CD4-positive, alpha-beta T cell treated with Interleukin-1 beta for 1 hour (primary cell): ENCODE measurements at regions not wholly inside any gene's neighbourhood (a gene's known extent, or its start where the extent isn't known, plus 50 kb on each side); places are given as distances from the start of the nearest gene placed in this dataset.
"Not testable (repeated sequence)": the region's sequence is repeated elsewhere in the genome, so short reads cannot be mapped to it uniquely, and the experiment has no call there.

Experiments used
- DNase-seq, 2 donors: peaks; one replicate each; pipeline ENCODE4 v3.0.0-alpha.2; 2020 to 2022

DNA sequence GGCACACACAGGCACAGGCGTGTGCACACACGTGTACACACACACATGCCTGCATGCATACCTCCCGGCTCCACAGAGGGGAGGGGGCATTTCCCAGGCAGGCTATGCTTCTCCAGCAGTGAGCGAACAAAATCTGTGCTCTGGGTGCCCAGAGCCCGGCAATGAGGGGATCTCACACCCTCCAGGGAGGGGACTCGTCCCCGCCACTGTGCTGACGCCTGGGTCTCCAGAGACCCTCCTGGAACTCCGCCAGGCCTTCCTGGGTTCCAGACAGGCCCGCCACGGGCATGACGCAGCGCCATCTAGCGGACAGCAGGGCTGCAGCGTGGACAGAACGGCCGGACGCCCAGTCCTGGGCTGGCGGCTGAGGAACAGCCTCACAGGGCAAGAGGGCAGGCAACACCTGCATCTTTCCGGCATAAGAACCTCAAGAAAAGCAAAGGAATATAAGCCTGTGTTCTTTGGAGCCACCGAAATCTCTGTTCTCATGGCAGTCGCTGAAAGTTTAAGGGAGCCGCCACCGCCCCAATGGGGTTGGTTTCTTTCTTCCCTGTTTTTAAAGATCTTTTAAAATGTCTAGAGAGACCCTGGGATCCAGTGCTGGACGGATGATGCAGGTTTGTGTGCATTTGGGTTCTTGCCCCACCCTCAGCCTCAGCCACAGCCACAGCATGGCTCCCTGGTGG, 135.6 kb upstream of the PPP1R26 start:
- DNase-seq: peak in 1 of 2 donors; percentile 30

DNA sequence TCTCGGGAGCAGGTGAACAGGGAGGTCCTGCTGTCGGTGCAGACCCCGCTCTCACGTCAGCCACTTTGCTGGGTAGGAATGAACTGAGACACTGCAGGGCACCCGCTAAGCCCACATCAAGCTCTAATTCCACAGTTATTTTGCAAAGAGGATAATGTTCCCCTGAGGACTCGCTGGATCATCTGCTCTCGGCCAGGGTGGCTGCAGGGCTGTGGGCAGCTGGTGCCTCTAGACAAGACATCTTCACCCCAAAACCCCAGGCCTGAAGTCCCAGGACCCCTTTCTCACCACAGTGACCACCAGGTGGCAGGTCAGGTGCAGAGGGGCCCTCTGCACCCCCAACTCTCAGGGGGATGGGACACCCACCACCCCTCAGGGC, 135.1 kb upstream of the PPP1R26 start:
- DNase-seq: no peak

DNA sequence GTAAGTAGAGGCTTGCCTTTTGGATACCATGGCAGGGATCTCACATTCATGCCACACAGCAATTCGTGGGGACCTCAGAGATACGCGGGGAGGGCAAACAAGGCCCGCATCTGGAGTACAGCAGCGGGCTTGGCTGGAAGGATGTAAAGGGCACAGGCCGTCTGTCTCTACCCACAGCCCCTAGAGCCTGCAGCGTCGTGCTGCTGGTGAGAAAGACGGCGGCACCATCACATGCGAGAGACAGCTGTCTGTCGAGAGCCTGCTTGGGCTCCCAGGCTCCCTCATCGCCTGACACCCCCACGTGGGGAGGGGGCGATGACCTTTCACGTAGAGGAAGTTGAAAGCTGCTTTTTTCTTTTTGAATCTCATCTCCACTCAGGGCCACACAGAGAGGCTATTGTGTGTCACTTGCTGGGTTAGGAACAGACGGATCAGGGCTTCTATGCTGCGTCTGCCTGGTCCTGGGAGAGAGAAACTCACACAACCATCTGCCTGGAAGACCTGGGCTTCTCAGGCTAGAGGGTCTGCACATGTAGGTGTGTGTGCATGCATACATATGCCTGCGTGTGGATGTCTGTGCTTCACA, 134.6 kb upstream of the PPP1R26 start:
- DNase-seq: no peak

DNA sequence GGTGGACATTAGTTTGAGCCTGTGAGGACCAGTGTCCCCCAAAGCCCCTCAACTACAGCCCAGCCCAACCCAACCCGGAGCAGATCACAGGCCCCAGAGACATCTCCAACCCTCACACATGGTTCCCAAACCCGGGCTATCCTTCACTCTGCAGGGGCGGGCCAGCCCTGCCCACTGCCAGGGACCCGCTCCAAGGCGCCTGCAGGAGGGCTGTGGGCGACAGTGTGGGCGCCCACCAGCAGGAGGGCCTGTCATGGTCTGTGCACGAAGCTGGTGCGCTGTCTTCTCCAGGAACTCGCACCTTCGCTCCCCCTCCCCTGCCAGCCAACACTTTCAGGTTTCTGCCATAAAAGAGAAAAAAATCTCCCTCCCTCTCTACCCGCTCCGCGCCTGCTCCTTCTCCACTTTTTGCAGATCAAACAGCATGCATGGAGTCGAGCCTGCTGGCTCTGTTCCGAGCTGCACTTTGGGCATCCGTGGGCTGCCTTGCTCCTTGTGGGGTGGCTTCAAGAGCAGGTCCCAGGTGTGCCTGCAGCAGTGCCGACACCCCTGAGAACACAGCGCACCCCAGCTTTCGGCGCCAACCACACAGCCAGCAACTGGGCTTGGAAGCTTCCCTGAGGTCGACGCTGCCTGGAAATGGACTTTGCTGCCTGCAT, 133.7 kb upstream of the PPP1R26 start:
- no peak for DNase-seq

DNA sequence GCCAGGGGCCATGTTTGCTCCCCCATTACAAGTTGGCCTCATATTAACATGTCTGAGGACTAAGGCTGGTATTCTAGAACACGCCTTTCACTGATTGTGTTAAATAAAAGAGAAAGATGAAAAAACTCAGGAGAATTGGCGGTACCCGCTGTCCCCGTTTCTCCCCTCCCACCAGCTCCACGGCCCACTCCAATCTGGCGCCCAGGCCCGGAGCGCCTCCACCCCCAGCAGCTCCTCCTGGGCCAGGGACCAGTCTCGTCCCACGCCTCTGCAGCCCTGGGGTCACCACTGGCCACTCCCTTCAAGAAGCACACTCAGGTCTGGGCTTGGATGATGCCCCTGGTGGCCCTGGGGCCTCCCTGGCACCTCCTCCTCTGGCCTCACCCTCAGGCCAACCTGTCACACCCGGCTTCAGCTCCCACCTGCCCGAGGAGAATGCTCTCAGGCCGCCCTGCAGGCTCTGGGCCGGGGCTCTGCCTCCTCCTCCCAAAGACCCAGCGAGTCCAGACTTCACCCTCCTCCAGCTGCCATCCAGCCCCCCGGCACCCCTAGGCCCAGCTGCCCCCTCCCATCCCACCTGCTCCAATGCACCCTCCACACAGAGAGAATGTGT, 133.0 kb upstream of the PPP1R26 start:
- no peak for DNase-seq

DNA sequence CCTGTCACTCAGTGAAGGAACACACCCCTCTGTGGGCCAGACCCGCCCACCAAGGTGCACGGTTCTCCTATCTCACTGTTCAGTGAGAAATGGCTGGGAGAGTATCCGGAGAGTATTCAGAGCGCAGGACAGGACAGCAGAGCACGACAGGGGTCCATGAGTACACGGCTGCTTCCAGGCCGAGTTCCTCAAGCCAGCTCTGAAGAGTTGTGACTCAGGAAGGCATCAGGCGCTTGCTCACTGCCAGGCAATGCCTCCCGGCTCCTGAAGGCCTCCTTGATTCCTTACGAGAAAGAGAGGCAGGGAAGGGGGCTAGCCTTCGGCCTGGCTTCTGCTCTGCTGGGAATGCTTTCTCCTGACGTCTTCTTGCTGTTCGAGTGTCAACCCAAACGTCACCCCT, 132.1 kb upstream of the PPP1R26 start:
- no peak for DNase-seq

DNA sequence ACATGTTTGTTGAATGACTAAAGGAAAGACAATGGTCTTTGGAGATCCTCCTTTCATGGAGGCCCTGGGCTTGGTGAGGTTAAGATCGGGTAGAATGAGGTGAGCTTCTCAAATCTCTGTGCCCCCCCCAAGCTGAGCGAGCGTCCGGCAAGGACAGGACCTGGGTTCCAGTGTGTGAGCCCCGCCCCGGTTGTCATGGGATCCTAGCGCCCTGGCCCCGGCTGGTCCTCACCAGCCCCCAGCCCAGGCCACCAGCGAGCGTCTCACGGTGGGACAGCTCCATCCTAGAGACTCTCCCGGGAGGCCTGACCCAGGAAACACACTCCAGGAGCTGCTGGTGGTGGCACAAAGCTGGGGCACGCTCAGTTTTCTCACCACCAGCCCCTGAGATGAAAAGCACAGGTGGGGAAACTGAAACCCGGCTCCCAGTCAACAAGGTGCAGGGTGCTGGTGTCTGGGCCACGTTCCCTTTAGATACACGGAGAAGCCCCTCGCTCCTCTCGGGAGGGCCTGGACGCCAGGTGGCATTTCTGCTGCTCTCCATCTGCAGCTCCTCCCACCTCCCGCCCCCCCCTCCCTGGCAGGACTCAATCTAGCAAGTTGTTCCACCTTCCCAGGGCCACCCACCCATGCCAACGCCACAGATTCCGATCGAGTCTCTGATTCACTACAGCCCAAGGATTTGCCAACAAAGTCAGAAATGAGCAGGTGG, 131.3 kb upstream of the PPP1R26 start:
- DNase-seq: no peak

DNA sequence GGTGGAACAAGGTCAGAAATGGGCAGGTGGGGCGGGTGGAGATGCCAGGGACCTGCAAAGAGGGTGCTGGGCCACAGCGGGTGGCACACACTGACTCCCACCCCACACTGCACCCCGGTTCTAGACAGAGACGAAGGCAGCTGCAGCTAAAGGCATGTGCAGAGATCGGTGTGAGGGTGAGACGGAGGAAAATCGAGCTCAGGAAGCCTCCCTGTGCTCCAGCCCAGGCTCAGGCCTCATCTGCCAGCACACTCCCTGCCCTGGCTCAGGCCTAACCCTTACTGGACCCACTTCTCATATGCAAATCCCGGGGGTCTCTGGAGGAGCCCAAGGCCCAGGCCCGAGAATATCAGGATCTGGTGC, 130.8 kb upstream of the PPP1R26 start:
- no peak for DNase-seq

DNA sequence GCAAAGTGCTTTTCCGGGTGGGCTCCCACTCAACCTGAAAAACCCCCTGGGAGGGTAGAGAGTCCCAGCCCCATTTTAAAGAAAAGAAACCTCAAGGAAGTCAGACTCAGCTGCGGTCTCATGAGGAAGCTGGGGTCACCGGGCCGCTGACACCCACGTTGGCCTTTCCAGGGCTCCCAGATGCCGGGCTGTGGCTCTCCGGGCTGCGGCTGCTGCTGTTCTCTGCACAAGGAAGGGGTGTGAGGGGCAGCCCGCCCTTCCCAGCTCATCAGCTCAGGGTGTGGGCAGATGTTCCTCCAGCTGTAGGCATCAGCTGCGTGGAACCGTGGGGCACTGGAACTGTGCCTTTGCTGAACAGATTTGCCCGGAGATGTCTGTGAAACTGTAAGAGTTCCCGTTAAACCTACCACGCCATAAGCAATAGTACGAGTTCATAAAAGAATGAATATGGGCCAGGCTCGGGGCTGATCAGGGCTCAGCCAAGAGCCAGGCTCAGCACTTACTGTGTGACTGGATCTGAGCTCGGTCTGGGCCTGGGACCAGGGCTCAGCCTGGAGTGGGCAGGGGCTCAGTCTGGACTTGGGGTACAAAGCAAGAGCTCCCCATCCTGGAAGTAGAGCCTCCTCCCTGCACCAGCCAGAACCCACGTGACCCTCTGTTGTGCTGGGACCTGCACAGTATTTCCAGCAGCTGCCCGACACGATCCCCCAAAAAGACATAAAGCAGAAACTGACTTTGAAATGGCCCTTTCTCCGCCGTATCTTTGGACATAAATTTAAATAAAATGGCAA, 130.2 kb upstream of the PPP1R26 start:
- no peak for DNase-seq

DNA sequence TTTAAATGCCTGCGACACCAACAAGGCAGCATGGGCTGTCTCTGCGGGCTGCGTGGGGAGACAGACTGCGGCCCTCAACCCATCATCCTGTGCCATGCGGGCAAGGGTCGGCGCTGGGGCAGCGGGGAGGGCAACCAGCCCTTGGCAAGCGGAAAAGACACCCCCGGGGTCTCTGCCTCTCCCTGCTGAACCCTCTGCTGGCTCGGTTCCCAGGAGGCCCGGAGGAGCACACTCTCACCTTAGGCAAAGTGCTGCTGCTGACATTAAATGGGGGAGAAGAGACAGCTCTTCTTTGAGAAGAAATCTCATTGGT, 129.6 kb upstream of the PPP1R26 start:
- no peak for DNase-seq

DNA sequence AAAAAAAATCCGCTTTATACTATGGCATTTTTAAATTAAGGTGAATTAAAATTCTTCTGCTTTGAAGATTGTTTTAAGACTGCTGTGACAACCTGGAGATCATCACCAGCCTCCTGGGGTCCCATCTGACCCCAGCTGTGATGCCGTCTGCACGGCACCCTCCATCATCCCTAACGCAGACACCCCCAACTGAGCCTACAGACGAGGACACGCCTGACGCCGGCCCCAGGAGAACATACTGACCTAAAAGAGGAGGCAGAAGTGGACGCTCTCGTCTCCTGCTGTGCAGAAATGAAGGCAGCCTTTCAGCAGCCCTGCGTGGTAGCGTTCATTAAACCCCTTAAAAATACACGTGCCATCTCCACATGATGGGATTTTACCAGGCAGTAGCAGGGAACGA, 125.6 kb upstream of the PPP1R26 start:
- no peak for DNase-seq

DNA sequence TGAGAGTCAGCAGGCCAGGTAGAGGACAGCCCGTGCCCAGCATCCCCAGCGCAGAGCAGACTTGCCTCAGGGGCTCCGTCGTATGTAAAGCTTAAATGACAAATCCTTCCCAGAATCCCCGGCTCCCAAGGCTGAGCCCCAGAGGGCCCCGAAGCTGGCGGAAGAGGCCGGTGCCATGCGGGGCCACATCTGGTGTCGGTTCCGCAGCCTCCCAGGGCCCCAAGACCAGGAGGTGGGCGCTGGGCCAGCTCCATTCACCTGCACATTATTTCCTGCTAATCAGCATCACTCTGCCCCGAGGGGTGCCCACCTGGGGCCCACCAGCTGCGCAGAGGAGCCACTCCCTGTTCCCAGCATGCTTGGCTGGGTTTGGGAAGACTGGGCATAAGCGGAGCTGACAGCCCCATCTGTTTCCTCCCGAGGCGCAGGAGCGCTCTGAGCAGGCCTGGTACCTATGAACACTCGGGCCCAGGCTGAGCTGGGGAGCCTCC, 124.0 kb upstream of the PPP1R26 start:
- DNase-seq: no peak

DNA sequence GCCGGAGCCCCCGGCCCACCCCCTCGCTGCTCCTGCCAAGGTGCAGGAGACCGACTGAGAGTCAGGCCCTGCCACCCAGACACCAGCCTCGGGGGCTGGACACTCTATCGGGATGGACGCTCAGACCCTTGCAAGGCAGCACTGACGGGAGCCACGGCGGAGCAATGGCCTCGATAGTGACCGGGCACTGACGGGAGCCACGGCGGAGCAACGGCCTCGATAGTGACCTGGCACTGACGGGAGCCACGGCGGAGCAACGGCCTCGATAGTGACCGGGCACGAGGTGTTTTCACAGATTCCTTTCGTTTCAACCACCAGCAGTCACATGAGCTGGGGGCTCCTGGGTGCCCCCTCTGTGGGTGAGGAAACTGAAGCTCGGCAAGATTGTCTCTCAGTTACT, 123.6 kb upstream of the PPP1R26 start:
- DNase-seq: no peak

DNA sequence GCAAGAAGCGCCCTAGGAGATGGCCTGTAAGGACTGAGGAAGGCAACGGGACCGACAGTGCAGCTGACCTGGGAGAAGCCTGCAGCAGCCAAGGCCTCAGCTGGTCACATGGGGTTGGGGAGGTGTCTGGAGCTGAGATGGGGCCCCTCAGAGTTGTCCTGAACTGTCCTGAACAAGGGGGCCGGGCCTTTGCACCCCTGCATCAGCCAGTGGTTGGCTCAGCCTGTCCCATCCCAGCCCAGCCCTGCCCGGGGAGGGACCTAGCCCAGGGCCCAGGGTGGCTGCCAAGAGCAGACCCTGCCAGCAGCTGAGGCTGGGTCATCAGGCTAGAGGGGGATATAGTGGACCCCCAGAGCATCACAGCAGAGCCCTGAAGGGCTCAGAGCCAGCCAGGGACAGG, 122.8 kb upstream of the PPP1R26 start:
- DNase-seq: no peak

DNA sequence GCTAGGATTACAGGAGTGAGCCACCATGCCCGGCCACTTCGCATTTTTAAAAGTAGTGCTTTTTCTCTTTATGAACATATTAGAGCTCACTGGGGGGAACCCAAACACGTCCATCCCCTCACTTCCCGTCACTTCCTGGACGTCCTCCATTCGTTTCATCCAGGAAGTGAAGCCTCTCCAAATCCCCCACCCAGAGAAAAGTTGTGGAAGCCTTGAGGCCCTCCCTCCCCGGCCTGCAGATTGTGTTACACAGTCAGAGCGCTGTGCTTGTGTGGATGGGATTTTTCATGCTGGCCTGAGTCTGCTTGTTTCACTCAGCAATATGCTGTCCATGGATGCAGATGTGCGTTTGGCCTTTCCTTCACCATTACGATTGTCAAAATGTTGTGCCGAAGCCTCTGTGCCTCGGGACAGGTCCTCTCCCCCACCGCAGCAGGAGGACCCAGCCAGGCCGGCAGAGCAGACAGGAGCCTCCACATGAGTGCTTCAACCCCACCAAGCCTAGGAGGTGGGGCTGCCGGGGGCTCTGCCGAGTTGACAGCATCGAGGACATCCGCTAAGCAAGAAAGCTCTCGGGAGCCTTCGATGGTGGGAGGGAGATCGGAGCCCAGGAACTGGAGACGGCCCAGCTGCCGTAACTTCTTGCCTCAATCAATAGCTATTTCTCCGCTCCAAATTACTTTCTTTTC, 121.6 kb upstream of the PPP1R26 start:
- no peak for DNase-seq

DNA sequence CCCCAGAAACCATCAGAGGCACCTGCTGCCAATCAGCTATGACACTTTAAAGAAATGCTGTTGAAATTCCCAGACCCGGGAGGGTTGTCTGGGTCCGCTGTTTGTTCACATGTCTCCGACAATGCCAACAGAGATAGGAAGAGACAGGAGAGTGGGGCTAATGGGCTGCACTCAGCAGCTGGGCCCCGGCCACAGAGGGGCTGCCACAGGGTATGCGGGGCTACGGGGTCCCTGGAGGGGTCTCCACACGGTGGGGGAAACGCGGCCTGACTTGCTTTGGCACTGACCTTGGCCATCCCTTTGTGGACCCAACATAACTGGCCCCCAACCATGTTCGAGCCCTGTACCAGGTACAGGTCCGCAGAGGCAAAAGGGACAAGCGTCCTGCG, 121.0 kb upstream of the PPP1R26 start:
- no peak for DNase-seq

DNA sequence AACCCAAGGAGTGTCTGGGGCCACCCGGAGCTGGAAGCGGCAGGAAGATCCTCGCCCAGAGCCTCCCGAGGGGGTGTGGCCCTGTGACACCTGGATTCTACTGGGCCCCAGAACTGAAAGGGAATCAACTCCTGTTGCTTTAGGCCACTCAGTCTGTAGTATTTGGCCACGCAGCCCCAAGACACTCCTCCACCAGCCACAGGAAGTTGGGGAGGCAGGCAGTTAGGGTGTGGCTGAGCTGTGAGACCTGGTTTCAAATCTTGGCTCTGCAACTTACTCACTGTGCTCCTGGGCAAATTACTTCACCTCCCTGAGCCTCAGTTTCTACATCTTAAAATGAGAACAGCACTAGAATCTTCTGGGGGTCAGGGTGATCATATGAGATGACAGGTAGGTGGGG, 119.8 kb upstream of the PPP1R26 start:
- no peak for DNase-seq

DNA sequence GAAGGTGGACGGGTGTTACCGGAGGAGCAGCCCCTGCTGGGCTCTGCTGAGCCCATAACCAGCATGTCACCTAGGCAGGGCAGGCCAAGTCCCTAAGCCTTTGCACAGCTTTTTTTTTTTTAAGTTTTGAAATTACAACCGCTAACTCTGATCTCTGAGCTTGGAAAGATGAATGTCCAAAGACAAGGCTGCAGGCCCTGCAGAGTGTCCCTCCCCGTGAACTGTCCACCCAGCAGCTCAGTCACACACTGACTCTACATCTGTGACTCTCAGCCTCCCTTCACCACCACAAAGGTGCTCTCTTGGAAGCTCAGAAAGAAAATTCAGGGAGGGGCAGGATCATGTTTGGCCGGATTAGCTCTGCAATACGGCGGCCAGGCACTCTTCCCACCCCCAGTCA, 119.0 kb upstream of the PPP1R26 start:
- DNase-seq: no peak

DNA sequence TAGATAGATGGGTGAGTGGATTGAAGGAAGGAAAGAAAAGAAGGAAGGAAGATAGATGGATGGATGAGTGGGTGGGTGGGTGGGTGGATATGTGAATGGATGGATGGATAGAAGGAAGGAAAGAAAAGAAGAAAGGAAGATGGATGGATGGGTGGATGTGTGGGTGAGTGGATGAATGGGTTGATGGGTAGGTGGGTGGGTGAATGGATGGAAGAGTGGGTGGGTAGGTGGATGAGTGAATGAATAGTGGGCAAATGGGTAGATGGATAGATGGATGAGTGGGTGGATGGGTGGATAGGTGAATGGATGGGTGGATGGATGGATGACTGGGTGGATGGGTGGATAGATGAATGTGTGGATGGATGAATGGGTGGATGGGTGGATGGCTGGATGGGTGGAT, 117.9 kb upstream of the PPP1R26 start:
- not testable (repeated sequence) for DNase-seq

DNA sequence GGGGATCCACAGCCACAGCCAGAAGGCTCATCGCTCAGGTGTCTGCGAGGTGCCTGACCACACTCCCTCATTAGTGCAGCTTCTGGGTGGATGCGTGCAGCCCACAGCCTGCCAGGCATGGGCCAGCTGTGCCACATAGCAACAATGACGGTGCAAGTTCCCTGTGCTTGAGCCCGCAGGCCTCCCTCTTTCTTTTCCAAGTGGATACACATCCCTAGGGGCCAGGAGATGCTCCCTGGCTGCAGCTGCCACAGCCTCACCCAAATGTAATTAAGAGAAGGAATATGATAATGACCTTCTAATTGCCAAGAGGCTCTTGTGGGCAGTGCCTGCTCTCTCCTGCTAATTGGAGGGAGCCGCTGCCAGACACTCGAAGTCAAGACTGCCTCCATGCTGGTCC, 116.0 kb upstream of the PPP1R26 start:
- no peak for DNase-seq

DNA sequence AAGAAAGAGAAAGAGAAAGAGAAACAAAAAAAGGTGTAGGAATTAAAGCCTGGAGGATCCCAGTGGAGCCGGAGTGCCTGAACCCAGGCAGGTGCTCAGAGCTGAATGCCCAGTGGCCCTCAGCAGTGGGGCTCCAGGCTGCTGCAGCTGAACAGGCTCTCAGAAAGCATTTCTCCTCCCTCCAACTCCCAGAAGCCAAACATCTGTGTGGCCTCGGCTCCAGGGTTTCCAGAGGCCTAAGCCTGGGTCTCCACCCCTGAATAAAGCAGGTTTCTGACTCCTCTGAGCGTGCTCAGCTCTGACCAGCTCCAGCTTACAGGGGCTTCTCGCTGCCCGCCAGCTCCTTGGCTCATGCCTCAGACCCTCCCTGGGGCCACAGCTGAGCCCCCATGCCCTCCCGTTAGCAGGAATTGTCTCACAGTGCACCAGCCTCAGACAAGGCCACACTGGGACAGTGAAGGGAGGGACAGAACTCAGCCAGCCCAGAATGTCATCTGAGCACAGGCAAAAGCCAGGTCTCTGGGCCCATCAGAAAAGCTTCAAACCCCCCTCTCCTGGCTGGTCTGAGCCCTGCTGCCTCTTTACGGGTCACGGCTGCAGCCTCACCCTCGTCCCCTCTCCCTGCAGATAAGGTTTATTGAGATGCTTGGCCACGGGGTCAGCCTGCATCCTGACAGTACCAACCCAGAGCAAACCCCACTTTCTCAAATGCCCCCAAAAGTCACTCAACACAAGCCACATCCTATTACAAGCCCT, 114.4 kb upstream of the PPP1R26 start:
- DNase-seq: no peak
